ENCODE measurements at regions not wholly inside any gene's neighbourhood (a gene's known extent, or its start where the extent isn't known, plus 50 kb on each side); places are given as distances from the start of the nearest gene placed in this dataset.
A peak's percentile ranks its signal among the peaks of the same experiment; 100 is the strongest.

GRCh38 chr15:37289109-37289765 lies 188.9 kb upstream of the MEIS2 start:
- TF ChIP-seq CTCF (IDR thresholded peaks at IDR 0.05; ENCODE audit: low read depth, low read length, missing control alignments): peak; percentile 48
- H3K4me3 ChIP-seq (replicated peaks; ENCODE audit: low read depth, low read length): no peak overlapping the region
- DNase-seq (ENCODE audit: extremely low read depth, low read depth): peak; percentile 11

- DNase-seq (ENCODE audit: extremely low read depth, low read depth): no peak
- no peak overlapping the region for H3K4me3 ChIP-seq (replicated peaks; ENCODE audit: low read depth, low read length)
Observed at GRCh38 chr15:37291920-37292319, 191.6 kb upstream of the MEIS2 start.

GRCh38 chr15:37298271-37298670 lies 197.9 kb upstream of the MEIS2 start:
- H3K4me3 ChIP-seq (replicated peaks; ENCODE audit: low read depth, low read length): no peak overlapping the region
- DNase-seq (ENCODE audit: extremely low read depth, low read depth): no peak
- no peak for TF ChIP-seq CTCF (IDR thresholded peaks at IDR 0.05; ENCODE audit: low read depth, low read length, missing control alignments)

More at GRCh38 chr15:37291920-37292319, 191.6 kb upstream of the MEIS2 start:
- no peak for TF ChIP-seq CTCF (IDR thresholded peaks at IDR 0.05; ENCODE audit: low read depth, low read length, missing control alignments)

GRCh38 chr15:37339437-37339836 lies 239.1 kb upstream of the MEIS2 start:
- H3K4me3 ChIP-seq (replicated peaks; ENCODE audit: low read depth, low read length): no peak overlapping the region
- no peak for TF ChIP-seq CTCF (IDR thresholded peaks at IDR 0.05; ENCODE audit: low read depth, low read length, missing control alignments)
- no peak for DNase-seq (ENCODE audit: extremely low read depth, low read depth)

- H3K4me3 ChIP-seq (replicated peaks; ENCODE audit: low read depth, low read length): no peak overlapping the region
- no peak for DNase-seq (ENCODE audit: extremely low read depth, low read depth)
- no peak for TF ChIP-seq CTCF (IDR thresholded peaks at IDR 0.05; ENCODE audit: low read depth, low read length, missing control alignments)
Observed at GRCh38 chr15:37339856-37340255, 239.5 kb upstream of the MEIS2 start.

- no peak for DNase-seq (ENCODE audit: extremely low read depth, low read depth)
- no peak overlapping the region for H3K4me3 ChIP-seq (replicated peaks; ENCODE audit: low read depth, low read length)
- no peak for TF ChIP-seq CTCF (IDR thresholded peaks at IDR 0.05; ENCODE audit: low read depth, low read length, missing control alignments)
Observed at GRCh38 chr15:37340438-37340837, 240.1 kb upstream of the MEIS2 start.
